HG03439 (cell line): ENCODE measurements at regions not wholly inside any gene's neighbourhood (a gene's known extent, or its start where the extent isn't known, plus 50 kb on each side); places are given as distances from the start of the nearest gene placed in this dataset.

Source experiments
- ATAC-seq: cut with Tn5 transposase; IDR thresholded peaks from one replicate; pipeline ENCODE4 v1.9.1; 2021; ENCODE audit warnings: mild to moderate bottlenecking, moderate library complexity; ENCODE audit not compliant: unreplicated experiment

DNA sequence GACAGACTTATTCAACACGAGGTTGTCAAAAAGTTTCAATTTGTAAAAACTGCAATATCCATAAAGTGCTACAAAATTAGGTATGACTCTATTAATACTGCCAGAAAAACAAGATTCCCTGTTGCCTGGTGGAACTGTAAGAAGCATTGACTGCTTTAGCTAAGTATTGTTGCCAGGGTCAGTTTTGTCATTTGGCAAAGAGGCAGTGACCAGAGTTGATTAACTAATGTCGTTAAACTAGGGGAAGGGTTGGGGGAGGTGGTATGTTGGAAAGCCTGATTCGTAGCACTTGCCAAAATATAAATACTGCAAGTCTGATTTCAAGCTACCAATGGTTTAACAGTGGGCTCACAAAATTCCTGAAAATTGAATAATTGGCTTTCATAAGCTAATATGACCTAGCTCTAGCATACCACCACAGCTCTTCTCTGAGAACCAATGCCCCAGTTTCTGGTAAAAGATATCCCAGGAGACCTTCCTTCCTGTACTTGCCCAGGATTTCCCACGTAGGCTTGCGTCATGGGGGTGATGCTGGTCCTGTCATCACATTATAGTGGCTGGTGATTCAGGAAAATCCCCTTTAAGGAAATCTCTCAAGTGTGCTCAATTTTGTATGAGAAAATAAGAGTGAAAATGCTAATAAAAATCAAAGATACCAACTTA is 266.4 kb upstream of the TBC1D5 start:
- ATAC-seq = no peak

DNA sequence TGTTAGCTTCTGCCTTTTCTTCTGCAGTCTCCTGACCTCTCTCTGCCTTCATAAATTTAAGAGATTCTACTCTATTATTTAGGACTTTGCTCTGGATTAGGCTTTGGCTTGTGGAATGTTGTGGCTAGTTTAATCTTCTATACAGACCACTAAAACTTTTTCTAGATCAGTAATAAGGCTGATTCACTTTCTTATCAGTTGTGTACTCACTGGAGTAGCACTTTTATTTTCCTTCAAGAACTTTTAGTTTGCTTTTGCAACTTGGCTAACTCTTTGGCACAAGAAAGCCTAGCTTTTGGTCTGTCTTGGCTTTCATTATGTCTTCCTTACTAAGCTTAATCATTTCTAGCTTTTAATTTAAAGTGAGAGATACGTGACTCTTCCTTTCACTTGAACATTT is 265.5 kb upstream of the TBC1D5 start:
- ATAC-seq = no peak

DNA sequence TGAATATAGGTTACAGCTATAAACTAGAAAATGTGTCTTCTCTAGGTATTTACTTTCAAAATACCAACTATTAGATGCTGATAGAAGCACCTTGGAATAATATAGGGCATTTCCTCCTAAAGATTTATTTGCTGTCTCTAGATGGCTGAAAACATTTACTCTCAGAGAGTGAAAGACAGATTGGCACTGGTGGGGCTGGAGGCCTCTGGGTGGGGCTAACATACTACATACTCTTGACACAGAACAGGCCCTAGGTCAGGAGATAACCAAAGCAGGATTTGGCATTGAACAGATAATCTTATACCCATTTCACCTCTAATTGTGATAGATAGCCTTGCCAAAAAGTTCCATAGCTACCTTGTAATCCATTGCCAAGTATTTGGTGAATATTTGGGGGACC is 253.3 kb upstream of the TBC1D5 start:
- ATAC-seq = no peak

DNA sequence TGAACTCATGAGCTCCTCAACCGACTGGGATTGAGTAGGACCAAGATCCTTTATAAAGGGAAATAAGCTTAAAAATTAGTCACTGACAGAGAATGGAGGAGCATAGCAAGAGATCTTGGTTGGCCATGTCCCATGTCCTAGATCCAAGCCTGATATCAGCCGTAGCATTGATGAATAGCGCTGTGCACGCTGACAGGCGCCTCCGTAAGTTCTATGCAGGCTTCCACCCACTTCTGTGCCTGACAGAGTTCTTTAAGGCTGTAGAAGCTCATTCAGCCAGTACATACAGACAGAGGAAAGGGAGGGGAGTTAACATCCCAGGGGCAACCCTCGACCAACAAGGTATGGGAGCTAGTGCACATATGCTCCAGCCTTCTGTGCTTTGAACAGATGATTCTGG is 251.7 kb upstream of the TBC1D5 start:
- no peak for ATAC-seq

DNA sequence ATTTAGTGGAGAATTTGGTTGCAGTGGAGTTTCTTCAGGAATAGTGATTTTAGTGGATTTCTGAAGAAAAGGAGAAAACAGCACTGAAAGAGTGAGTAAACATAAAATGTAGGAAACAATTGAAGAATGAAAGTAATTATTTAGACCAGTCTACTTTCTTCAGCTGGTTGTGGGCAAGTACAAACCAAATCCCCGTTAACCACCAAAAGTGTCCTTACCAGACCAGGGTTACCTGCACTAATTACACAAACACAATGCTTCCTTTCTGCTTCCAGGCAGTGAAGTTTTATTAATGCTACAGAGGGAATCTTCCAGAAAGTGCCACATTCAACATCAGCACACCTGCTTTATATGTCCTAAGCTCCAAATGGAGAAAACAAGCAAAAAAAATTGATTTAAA is 248.0 kb upstream of the TBC1D5 start:
- ATAC-seq = no peak

DNA sequence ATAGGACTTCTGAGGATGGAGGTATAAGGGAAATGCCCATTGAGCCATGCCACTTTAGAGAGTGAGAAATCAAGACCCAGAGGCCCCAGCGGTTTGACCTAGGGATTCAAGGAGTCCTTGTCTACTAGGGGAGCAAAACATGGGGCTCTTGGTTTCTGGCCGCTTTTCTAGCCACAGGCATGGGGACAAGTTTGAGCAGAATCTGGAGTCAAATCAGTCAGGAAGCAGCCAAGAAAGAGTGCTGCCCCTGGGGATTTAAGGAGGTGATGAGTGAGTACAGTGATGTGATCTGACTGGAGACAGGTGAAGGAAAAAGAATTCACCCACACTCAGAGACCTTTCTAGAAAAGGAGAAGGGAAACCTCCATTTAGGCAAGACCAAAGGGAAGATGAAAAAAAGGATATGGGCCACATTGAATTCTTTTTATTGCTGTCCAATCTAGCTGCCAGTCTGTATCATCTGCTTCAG is 244.0 kb upstream of the TBC1D5 start:
- no peak for ATAC-seq

DNA sequence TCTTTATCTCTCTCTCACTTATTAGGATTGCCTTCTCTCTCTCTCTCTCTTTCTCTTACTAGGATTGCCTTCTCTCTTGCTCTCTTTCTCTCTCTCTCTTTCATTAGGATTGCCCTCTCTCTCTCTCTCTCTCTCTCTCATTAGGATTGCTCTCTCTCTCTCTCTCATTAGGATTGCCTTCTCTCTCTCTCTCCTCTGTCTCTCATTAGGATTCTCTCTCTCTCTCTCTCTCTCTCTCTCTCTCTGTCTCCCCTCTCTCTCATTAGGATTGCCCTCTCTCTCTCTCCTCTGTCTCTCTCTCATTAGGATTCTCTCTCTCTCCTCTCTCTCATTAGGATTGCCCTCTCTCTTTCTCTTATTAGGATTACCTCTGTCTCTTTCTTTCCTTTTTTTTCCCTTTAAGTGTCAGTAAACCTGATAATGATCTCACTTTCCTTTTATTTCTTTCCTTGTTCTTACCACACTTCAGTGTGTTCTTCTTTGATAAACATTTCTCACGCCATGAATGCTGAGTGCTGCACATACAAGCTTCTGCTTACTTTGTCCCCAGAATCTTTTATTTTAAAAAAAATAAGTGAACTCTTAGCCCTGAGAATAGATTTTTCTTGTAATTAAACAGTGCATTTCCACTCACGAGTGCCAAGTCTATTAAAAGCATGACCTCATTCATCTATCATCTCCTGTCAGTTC is 243.4 kb upstream of the TBC1D5 start:
- no peak for ATAC-seq

DNA sequence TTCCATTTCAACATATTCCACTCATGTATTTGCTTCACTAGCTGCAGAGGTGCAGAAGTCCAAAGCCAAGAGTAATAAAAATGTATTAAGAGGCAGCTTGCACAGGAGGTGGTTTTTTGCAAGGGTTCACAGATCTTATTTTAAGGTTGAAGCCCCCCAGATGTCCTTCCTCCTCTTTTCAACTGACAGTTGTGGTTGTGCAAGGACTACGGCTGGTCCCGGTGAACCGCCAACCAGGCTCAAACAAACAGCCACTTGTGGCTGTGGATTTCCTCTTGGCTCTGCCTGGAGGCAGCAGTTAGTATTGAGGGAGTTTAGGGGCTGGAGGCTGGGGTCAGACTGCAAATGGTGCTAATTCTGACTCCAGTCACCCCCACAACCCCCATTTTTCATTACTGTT is 240.7 kb upstream of the TBC1D5 start:
- ATAC-seq = no peak

DNA sequence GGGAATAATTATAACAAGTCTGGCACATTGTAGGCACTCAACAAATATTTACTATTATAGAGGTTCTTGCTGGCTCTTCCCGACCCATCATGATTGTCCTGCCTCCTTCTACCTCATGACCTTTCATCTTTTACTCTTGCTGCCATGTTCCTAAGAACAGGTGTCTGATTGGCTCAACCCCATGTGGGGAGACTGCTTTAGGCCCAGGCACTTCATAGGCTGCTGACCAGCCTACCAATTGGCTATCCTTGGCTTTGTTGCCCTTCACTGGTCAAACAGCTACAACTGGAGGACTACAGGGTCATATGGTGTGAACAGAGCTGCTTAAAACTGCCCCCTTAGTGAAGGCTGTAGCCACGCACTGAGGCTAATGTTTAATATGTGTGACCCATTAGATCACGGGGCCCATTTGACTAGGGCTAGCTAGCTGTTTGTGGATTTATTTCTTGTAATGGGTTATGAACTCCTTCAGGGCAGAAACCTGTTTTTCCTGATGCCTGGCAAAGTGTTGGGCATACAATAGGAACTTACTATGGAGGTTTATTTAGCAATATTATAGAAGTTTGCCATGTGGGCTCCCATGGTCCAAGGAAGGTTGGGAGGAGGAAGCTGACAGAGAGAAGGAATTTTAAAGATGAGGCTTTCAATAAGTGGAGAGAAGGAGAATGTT is 239.9 kb upstream of the TBC1D5 start:
- ATAC-seq = no peak

DNA sequence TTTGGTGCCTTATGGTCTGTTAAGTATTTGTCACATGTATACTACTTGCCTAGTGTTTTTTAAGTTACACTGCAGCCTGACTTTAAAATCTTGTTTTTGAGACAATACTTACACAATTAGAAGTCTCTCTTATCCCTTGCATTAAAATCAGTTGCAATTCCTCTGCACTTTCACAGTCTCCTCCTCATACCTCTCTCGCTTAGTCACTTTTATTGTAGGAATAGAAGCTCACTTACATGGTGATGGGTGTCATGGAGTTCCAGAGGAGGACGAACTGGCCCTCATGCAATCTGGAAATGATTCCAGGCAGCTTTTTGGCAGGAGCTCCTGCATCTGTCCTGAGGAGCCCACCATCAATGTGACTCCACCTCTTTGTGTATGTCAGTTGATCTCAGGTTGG is 238.4 kb upstream of the TBC1D5 start:
- no peak for ATAC-seq

DNA sequence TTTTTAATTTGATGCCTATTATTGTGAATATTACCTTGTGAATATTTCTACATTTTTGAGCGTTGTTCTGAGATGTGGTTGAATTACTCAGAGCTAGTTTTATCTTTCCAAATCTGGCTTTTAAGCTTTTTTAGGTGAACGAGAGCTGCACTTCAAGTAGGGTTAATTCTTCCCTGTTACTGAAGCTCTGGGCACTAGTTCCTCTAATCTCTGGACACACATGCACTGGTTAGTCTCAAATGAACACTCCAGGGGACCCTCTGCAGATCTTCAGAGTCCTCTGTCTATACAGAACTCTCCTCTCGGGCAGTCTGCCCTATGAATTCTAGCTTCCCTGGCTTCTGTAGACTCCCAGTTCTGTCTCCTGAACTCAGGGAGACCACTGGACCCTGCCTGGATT is 237.5 kb upstream of the TBC1D5 start:
- no peak for ATAC-seq

DNA sequence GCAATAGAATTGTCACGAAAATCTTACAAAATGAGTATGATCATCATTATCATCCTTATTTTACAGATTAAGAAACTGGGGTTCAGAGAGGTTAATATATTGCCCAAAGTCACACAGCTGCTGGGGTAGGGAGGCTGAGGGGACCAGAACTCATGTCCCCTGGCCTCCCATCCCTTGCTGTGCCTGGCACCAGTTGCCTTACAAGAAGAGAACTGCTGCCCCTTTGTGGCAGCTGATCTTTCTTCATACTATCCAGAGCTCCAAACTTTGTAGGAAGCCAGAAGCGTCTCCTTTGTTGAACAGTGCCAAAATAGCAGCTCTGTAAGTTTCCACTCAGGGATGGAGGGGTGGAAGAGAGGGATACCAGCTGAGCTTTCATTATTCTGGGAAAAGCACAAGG is 236.8 kb upstream of the TBC1D5 start:
- no peak for ATAC-seq

DNA sequence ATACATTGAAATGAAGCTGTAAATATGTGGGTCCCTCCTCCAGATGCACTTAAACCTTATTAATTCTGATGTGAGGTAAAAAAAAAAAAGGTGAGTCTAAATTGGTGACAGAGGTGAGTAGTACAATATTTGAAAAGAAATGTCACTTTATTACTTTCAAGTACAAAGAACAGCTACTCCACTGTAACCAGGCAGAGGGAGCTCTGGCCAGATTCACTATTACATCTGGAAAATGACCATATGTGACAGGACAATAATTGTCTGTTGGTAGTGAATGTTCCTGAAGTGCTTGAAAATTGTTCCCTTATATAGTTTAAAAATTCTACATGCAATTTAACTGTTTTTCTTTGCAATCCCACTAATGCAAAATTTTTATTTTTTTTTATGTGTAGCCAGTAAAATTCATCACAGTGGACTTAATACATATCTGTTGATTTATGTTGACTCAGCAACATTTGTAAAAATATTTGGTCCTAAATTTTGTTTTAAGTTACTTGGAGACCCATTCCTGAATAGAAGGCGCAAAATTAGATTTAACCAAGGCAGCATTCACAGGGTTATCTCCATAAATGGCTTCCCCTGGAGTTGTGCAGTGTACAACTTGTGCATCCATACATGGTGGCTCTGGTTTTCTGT is 231.9 kb upstream of the TBC1D5 start:
- ATAC-seq = no peak

DNA sequence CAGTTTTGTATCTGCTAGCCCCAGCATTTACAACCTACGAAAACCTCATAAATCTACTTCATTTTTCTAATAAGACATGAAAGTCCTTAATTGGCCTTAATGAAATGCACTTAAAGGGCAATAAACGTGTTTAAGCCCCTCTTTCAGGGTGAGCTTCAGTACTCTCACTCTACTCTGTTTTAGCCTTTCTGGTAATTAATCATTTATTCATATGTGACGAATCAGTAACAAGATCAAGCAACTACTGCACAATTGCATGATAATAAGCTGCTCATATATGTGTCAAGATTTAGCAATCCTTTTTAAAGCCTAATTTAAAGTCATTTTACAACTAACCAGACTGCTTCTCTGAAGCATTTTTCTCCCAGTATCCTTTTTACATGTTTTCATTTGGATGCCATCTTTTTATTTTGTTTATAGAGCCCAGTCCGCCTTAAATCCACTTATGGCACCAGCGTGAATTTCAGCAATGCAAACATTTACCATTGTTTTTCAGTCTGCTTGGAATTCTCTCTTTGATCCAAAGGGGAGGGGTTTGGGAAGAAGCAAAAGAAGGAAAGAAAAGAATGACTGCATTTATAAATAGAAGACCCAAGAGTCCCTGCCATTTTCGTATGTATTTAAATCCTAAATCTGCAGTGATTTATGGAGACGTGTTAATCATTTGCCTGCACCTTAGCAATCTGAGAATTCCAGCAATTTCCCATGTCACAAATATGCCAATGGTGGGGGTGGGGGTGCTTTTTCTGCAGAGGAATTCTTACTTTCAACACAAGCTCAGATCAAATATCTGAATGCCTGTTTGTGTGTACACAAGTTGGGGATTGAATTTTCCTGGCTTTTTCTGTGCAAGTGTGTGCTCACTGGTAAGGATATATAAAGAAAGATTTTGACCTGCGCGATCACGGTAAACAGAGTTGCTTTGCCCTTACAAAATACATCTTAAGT is 230.8 kb upstream of the TBC1D5 start:
- no peak for ATAC-seq

DNA sequence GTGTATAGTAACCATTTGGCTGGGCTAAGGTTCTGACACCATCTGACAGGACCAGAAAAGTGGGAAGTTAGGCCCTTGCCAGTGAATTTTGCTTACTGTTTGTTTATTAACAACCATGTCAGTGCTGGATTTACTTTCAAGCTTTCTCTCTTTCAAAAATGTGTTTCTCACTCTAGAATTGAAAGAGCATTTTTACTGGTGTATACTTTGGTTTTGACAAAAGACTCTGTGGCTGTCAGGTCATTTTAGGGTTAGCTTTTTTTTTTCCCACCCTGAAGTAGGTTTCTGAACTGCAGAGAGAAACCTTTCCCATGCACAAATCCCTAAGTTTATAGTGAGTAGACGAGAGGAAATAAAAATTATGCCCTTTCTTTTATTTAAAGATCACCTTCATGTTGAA is 230.0 kb upstream of the TBC1D5 start:
- no peak for ATAC-seq

DNA sequence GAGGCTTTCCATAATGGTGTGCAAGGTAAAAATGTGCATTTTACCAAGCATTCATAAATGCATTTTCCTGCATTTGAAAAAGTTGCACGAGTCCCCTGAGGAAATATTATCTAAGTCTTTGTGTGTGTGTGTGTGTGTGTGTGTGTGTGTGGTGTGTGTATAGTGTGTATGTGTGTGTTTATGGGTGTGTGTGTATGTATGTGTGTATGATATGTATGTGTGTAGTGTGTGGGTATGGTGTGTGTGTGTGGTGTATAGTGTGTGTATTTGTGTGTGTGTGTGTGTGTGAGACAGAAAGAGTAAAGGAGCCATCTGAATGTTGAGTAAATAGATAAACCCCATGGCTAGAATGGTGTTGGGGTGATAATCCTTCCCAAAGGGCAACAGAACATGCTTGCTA is 229.6 kb upstream of the TBC1D5 start:
- ATAC-seq = no peak

DNA sequence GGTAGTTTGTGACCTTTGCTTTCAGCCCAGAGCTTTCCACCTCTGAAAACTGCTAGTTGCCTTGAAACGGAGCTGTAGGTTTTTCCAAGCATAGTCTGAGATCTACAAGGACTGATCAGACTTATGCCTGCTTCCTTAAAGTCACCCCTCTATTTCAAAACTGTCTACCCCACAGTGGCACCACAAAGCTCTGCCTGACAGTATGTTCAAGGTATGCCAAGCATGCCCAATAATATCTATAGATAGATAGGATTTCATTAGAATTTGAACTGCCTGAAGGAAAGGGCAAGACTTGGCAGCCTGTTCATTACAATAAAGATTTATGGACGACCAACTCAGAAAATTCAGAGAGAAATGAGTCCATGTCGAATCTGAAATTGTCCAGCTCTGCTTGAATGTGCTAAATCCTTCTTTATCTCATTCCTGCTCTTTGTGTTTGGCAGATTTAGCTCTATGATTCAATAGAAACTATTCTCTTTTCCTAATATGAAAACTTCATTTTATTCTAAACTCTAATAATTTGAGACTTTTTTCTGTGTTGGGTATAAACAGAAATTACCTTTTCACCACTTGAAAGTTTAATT is 227.6 kb upstream of the TBC1D5 start:
- ATAC-seq = no peak

DNA sequence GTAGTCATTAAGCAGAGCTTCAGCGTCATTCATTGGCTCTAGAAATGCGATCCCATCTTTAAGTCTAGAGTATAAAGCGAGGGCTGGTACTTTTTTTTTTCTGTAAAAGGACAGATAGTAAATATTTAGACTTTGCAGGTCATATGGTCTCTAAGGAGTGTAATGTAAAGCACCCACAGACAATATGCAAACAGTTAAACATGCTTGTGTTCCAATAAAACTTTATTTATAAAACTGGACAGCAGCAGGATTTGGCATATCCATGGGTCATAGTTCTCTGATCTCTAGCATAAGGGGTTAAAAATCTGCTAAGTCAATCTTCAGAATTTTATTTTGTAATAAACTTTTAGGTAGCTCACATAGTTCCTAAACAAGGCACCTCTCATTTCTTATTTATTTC is 226.8 kb upstream of the TBC1D5 start:
- no peak for ATAC-seq

DNA sequence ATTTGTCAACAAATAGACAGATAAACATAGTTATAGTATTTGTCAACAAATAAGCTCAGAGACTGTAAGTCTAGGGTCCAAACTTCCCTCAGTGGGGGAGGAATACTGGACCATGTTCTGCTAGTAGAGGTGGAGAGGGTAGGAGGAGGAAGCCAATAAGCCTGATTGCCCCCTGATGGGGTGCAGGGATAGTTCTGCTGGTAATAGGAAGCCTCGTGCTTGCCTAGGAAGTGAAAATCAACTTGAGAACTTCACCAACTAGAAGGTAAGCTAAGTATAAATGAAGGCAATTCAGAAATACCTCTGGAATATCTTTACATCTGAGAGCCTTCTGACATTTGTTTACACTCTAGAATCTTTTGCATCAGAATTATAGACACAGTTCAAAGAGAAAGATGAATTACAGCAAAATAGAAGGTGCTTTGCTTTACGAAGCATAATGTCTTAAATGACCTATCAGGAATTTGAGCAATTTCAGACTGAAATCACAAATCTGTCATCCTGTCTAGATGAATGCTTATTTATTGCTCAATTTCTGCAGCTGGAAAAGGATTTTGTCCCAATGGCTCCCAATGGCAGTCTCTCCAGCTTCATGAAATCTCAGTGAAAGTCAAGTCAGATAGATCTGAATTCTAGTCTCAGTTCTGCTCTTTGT is 225.6 kb upstream of the TBC1D5 start:
- ATAC-seq = no peak

DNA sequence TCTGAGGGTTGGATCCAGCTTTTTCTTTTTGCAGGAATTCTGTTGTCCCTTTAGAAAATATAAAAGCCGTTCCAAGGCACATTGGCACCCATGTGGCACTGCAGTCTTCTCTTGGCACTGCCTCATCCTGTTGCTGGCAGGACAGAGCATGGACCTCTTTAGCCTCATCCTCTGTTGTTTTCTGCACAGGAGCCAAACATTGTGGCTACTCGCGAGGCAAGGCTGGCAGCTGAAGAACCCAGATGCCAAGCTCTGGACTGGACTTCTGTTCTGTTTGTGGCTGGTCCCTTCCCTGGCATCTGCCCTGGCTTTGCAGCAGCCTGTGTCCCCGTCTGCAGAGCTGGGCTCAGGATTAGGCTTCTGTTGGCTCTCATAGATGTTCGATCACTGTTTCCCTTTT is 224.7 kb upstream of the TBC1D5 start:
- ATAC-seq = no peak
